GM23338 (cell line): ENCODE measurements at regions not wholly inside any gene's neighbourhood (a gene's known extent, or its start where the extent isn't known, plus 50 kb on each side); places are given as distances from the start of the nearest gene placed in this dataset.

Source experiments
- ATAC-seq: fragments of 200-7000 bp; cut with Tn5 transposase; 3 replicates; pipeline ENCODE4 v1.9.1; 2020
- DNase-seq: peaks from one replicate; pipeline ENCODE4 v3.0.0-alpha.2; 2015; ENCODE audit warnings: low spot score
- H2AFZ ChIP-seq: fragments of 200-600 bp; sonication (generic); 2 replicates; pipeline ENCODE4 v1.8.0; 2016; ENCODE audit warnings: antibody characterized with exemption, mild to moderate bottlenecking, moderate library complexity
- H3F3A ChIP-seq: fragments of 200-600 bp; sonication (generic); replicated peaks from 2 replicates; pipeline ENCODE4 v1.8.0; 2017; ENCODE audit warnings: antibody characterized with exemption, mixed run types, low read depth
- H3K27ac ChIP-seq: fragments of 200-600 bp; sonication (generic); 2 replicates; pipeline ENCODE4 v1.6.1; 2016; ENCODE audit warnings: low read depth
- H3K27me3 ChIP-seq: fragments of 200-600 bp; sonication (generic); 2 replicates; pipeline ENCODE4 v1.8.0; 2016; ENCODE audit warnings: mild to moderate bottlenecking, mixed run types, moderate library complexity; ENCODE audit not compliant: insufficient read depth
- H3K36me3 ChIP-seq: fragments of 200-600 bp; sonication (generic); 2 replicates; pipeline ENCODE4 v1.8.0; 2016; ENCODE audit warnings: mild to moderate bottlenecking; ENCODE audit not compliant: insufficient read depth
- H3K4me1 ChIP-seq: fragments of 200-600 bp; sonication (generic); 2 replicates; pipeline ENCODE4 v1.8.0; 2016; ENCODE audit warnings: mild to moderate bottlenecking, moderate library complexity; ENCODE audit not compliant: insufficient read depth
- H3K4me2 ChIP-seq: fragments of 200-600 bp; sonication (generic); 2 replicates; pipeline ENCODE4 v1.7.1; 2017; ENCODE audit warnings: mixed run types
- H3K4me3 ChIP-seq: fragments of 200-600 bp; sonication (generic); 2 replicates; pipeline ENCODE4 v1.6.1; 2016; ENCODE audit warnings: mixed run types
- H3K79me2 ChIP-seq: fragments of 200-600 bp; sonication (generic); replicated peaks from 2 replicates; pipeline ENCODE4 v1.8.0; 2017; ENCODE audit warnings: mild to moderate bottlenecking; ENCODE audit not compliant: insufficient read depth
- H3K9me2 ChIP-seq: fragments of 200-600 bp; sonication (generic); 2 replicates; pipeline ENCODE4 v1.8.0; 2017; ENCODE audit not compliant: insufficient read depth
- H4K20me1 ChIP-seq: fragments of 200-600 bp; sonication (generic); replicated peaks from 2 replicates; pipeline ENCODE4 v1.8.0; 2017; ENCODE audit warnings: mild to moderate bottlenecking; ENCODE audit not compliant: insufficient read depth
- H3K27ac Mint-ChIP-seq: 2 replicates; pipeline ENCODE4 v1.8.0; 2020; ENCODE audit warnings: inconsistent platforms, mild to moderate bottlenecking, moderate library complexity, mixed read lengths
- H3K27me3 Mint-ChIP-seq: 3 replicates; pipeline ENCODE4 v1.8.0; 2022; ENCODE audit warnings: low read depth, mild to moderate bottlenecking, moderate library complexity, mixed read lengths, inconsistent platforms; ENCODE audit not compliant: insufficient read depth, poor library complexity
- H3K36me3 Mint-ChIP-seq: 3 replicates; pipeline ENCODE4 v1.8.0; 2021; ENCODE audit warnings: low read depth, mild to moderate bottlenecking, inconsistent platforms, moderate library complexity, mixed read lengths
- H3K4me1 Mint-ChIP-seq: 3 replicates; pipeline ENCODE4 v1.8.0; 2020; ENCODE audit warnings: mild to moderate bottlenecking, inconsistent platforms, mixed read lengths
- H3K4me3 Mint-ChIP-seq: 3 replicates; pipeline ENCODE4 v1.8.0; 2021; ENCODE audit warnings: moderate library complexity, mild to moderate bottlenecking, inconsistent platforms, mixed read lengths
- H3K9me3 Mint-ChIP-seq: 3 replicates; pipeline ENCODE4 v1.8.0; 2020; ENCODE audit warnings: moderate library complexity, mild to moderate bottlenecking, inconsistent platforms, mixed read lengths
- CREB1 ChIP-seq: fragments of 250-450 bp; sonication (Bioruptor Pico); IDR thresholded peaks from 2 replicates; pipeline ENCODE4 v1.5.0; 2020; ENCODE audit warnings: low read depth, mild to moderate bottlenecking, moderate library complexity
- CTCF ChIP-seq, 2 experiments: fragments of 200-600 bp in 1 of 2; sonication (generic) in 1 of 2; conservative IDR thresholded peaks; 2 replicates each; pipeline versions ENCODE4 v1.5.1 to v1.6.1; 2016 to 2017; ENCODE audit warnings: antibody characterized with exemption in 2 of 2, low read depth in 2 of 2, mild to moderate bottlenecking in 2 of 2, moderate library complexity in 1 of 2
- ETS1 ChIP-seq: IDR thresholded peaks from 2 replicates; pipeline ENCODE4 v1.6.1; 2016; ENCODE audit warnings: antibody characterized with exemption
- EZH2 ChIP-seq: fragments of 200-600 bp; sonication (generic); IDR thresholded peaks from one replicate; pipeline ENCODE4 v1.8.0; 2017; ENCODE audit warnings: antibody characterized with exemption, mild to moderate bottlenecking, low read depth; ENCODE audit not compliant: unreplicated experiment
- EZH2phosphoT487 ChIP-seq: fragments of 200-600 bp; sonication (generic); IDR thresholded peaks from one replicate; pipeline ENCODE4 v1.8.1; 2018; ENCODE audit warnings: antibody characterized with exemption; ENCODE audit not compliant: unreplicated experiment
- JUNB ChIP-seq: IDR thresholded peaks from one replicate; pipeline ENCODE4 v1.6.1; 2016; ENCODE audit warnings: antibody characterized with exemption; ENCODE audit not compliant: unreplicated experiment
- NANOG ChIP-seq: IDR thresholded peaks from 2 replicates; pipeline ENCODE4 v1.6.1; 2016; ENCODE audit warnings: antibody characterized with exemption, borderline replicate concordance
- POLR2AphosphoS5 ChIP-seq: IDR thresholded peaks from 2 replicates; pipeline ENCODE4 v1.6.1; 2016; ENCODE audit warnings: antibody characterized with exemption, low read depth
- REST ChIP-seq: IDR thresholded peaks from one replicate; pipeline ENCODE4 v1.6.1; 2018; ENCODE audit warnings: antibody characterized with exemption; ENCODE audit not compliant: unreplicated experiment
- STAT1 ChIP-seq: IDR thresholded peaks from one replicate; pipeline ENCODE4 v1.6.1; 2016; ENCODE audit warnings: antibody characterized with exemption; ENCODE audit not compliant: unreplicated experiment
- ZNF114 ChIP-seq: fragments of 250-450 bp; sonication (Bioruptor Pico); IDR thresholded peaks from 2 replicates; pipeline ENCODE4 v1.5.0; 2020; ENCODE audit warnings: mild to moderate bottlenecking, moderate library complexity
- ZNF331 ChIP-seq: fragments of 250-450 bp; sonication (Bioruptor Pico); IDR thresholded peaks from 2 replicates; pipeline ENCODE4 v1.5.0; 2020; ENCODE audit warnings: low read depth, mild to moderate bottlenecking, moderate library complexity
- ZNF462 ChIP-seq: fragments of 250-450 bp; sonication (Bioruptor Pico); IDR thresholded peaks from 2 replicates; pipeline ENCODE4 v1.5.0; 2020; ENCODE audit warnings: mild to moderate bottlenecking, moderate library complexity

GRCh38 chr9:105928416-105928815 lies 234.1 kb downstream of the TMEM38B start:
- DNase-seq (no peak), ATAC-seq (no peak)
- H3K27ac ChIP-seq, result no peak overlapping the region
- H4K20me1 ChIP-seq, result no peaks in the 10 kb centered on the region
- no peaks in the 10 kb centered on the region for H3K4me1 ChIP-seq
- Mint-ChIP-seq H3K27ac (no peak overlapping the region), H3K27me3 (peaks cover 4% of the 10 kb centered on the region), H3K4me1 (no peaks in the 10 kb centered on the region), H3K9me3 (no peaks in the 10 kb centered on the region), H3K4me3 (no peak overlapping the region), H3K36me3 (no peaks in the 10 kb centered on the region; the same call in 2 of the 3 replicates)
- TF ChIP-seq EZH2phosphoT487, result no peak
- no peak for TF ChIP-seq REST
- TF ChIP-seq ZNF114 (CRISPR knock-in tag), result no peak
- no peak for TF ChIP-seq EZH2
- TF ChIP-seq CTCF (conservative IDR thresholded peaks at IDR 0.05; ENCODE audit: low read depth in 2 of 2), result no peak
- TF ChIP-seq POLR2AphosphoS5, result no peak
- TF ChIP-seq ETS1, result no peak
- no peak for TF ChIP-seq CREB1 (CRISPR knock-in tag)
- TF ChIP-seq JUNB, result no peak
- TF ChIP-seq NANOG, result no peak
- no peak for TF ChIP-seq ZNF462 (CRISPR knock-in tag)
- TF ChIP-seq ZNF331 (CRISPR knock-in tag), result no peak
- no peak for TF ChIP-seq STAT1
- H3K27me3 ChIP-seq, result no peaks in the 10 kb centered on the region
- no peak overlapping the region for H2AFZ ChIP-seq
- no peak overlapping the region for H3K4me2 ChIP-seq
- no peaks in the 10 kb centered on the region; the same call in 1 of the 2 replicates for H3K9me2 ChIP-seq
- H3K36me3 ChIP-seq, result no peaks in the 10 kb centered on the region
- no peak overlapping the region for H3K4me3 ChIP-seq
- H3F3A ChIP-seq, result no peaks in the 10 kb centered on the region
- no peaks in the 10 kb centered on the region for H3K79me2 ChIP-seq
